Inferior parietal cortex (tissue), 1 donor: ENCODE measurements at regions not wholly inside any gene's neighbourhood (a gene's known extent, or its start where the extent isn't known, plus 50 kb on each side); places are given as distances from the start of the nearest gene placed in this dataset.

ENCODE experiments used
- DNase-seq: peaks from one replicate; pipeline ENCODE4 v3.0.0-alpha.2; 2016; ENCODE audit errors: extremely low spot score

- no peak for DNase-seq
Observed at GRCh38 chr3:8254489-8254888, 247.1 kb upstream of the LMCD1 start.

- no peak for DNase-seq
Observed at GRCh38 chr3:8255725-8256124, 245.9 kb upstream of the LMCD1 start.

GRCh38 chr3:8256441-8257071 lies 245.1 kb upstream of the LMCD1 start:
- no peak for DNase-seq

GRCh38 chr3:8261018-8261417 lies 240.6 kb upstream of the LMCD1 start:
- no peak for DNase-seq

- DNase-seq = no peak
Observed at GRCh38 chr3:8266730-8267131, 234.9 kb upstream of the LMCD1 start.

- no peak for DNase-seq
Observed at GRCh38 chr3:8273479-8273878, 228.1 kb upstream of the LMCD1 start.

GRCh38 chr3:8276056-8276455 lies 225.6 kb upstream of the LMCD1 start:
- DNase-seq = no peak

- no peak for DNase-seq
Observed at GRCh38 chr3:8276506-8276905, 225.1 kb upstream of the LMCD1 start.

- DNase-seq = peak; percentile 54
Observed at GRCh38 chr3:8278448-8278847, 223.2 kb upstream of the LMCD1 start.

- no peak for DNase-seq
Observed at GRCh38 chr3:8279476-8279875, 222.1 kb upstream of the LMCD1 start.

- no peak for DNase-seq
Observed at GRCh38 chr3:8279886-8280550, 221.6 kb upstream of the LMCD1 start.

GRCh38 chr3:8282541-8283165 lies 219.0 kb upstream of the LMCD1 start:
- DNase-seq = no peak

- DNase-seq = peak; percentile 11
Observed at GRCh38 chr3:8283193-8283592, 218.4 kb upstream of the LMCD1 start.

GRCh38 chr3:8286086-8286485 lies 215.5 kb upstream of the LMCD1 start:
- no peak for DNase-seq

GRCh38 chr3:8286749-8287148 lies 214.9 kb upstream of the LMCD1 start:
- DNase-seq = no peak

- DNase-seq = no peak
Observed at GRCh38 chr3:8290611-8291010, 211.0 kb upstream of the LMCD1 start.

- DNase-seq = no peak
Observed at GRCh38 chr3:8296461-8296860, 205.2 kb upstream of the LMCD1 start.

- no peak for DNase-seq
Observed at GRCh38 chr3:8298021-8298954, 203.3 kb upstream of the LMCD1 start.

GRCh38 chr3:8301977-8302735 lies 199.5 kb upstream of the LMCD1 start:
- peak; percentile 74 for DNase-seq

- DNase-seq = no peak
Observed at GRCh38 chr3:8303466-8303865, 198.2 kb upstream of the LMCD1 start.

- DNase-seq = no peak
Observed at GRCh38 chr3:8305371-8305770, 196.3 kb upstream of the LMCD1 start.
